MM.1S (cell line): ENCODE measurements at regions not wholly inside any gene's neighbourhood (a gene's known extent, or its start where the extent isn't known, plus 50 kb on each side); places are given as distances from the start of the nearest gene placed in this dataset.

Experiments
- DNase-seq: peaks from one replicate; pipeline ENCODE4 v3.0.0-alpha.2; 2015
- H2AFZ ChIP-seq: fragments of 300-600 bp; sonication (generic); 2 replicates; pipeline ENCODE4 v1.6.0; 2016; ENCODE audit warnings: antibody characterized with exemption, low read length
- H3F3A ChIP-seq: fragments of 300-600 bp; sonication (generic); 2 replicates; pipeline ENCODE4 v1.6.1; 2016; ENCODE audit warnings: mild to moderate bottlenecking, antibody characterized with exemption, low read length, moderate library complexity, mixed read lengths; ENCODE audit not compliant: insufficient read depth
- H3K27ac ChIP-seq: fragments of 300-600 bp; sonication (generic); 2 replicates; pipeline ENCODE4 v1.5.1; 2016; ENCODE audit warnings: mild to moderate bottlenecking, low read length
- H3K27me3 ChIP-seq: fragments of 300-600 bp; sonication (generic); replicated peaks from 2 replicates; pipeline ENCODE4 v1.6.0; 2016; ENCODE audit warnings: low read length; ENCODE audit not compliant: insufficient read depth
- H3K36me3 ChIP-seq: fragments of 300-600 bp; sonication (generic); replicated peaks from 2 replicates; pipeline ENCODE4 v1.6.1; 2016; ENCODE audit warnings: mild to moderate bottlenecking, low read length, mixed read lengths; ENCODE audit not compliant: insufficient read depth
- H3K4me1 ChIP-seq: fragments of 300-600 bp; sonication (generic); 2 replicates; pipeline ENCODE4 v1.6.1; 2016; ENCODE audit warnings: low read length, mixed read lengths
- H3K4me2 ChIP-seq: fragments of 300-600 bp; sonication (generic); 2 replicates; pipeline ENCODE4 v1.6.0; 2016; ENCODE audit warnings: low read depth, low read length
- H3K4me3 ChIP-seq: fragments of 300-600 bp; sonication (generic); 2 replicates; pipeline ENCODE4 v1.5.1; 2016; ENCODE audit warnings: low read length, mixed read lengths
- H3K79me2 ChIP-seq: fragments of 300-600 bp; sonication (generic); 2 replicates; pipeline ENCODE4 v1.6.1; 2016; ENCODE audit warnings: mixed run types, low read length, mixed read lengths
- H3K9ac ChIP-seq: fragments of 300-600 bp; sonication (generic); 2 replicates; pipeline ENCODE4 v1.6.1; 2016; ENCODE audit warnings: low read length, mixed read lengths
- H3K9me2 ChIP-seq: fragments of 300-600 bp; sonication (generic); replicated peaks from 2 replicates; pipeline ENCODE4 v1.6.1; 2016; ENCODE audit warnings: mild to moderate bottlenecking, low read length, mixed read lengths; ENCODE audit not compliant: insufficient read depth
- H3K9me3 ChIP-seq: fragments of 300-600 bp; sonication (generic); replicated peaks from 2 replicates; pipeline ENCODE4 v1.6.1; 2016; ENCODE audit warnings: mild to moderate bottlenecking, low read length, mixed read lengths; ENCODE audit not compliant: insufficient read depth
- H4K20me1 ChIP-seq: fragments of 300-600 bp; sonication (generic); 2 replicates; pipeline ENCODE4 v1.6.1; 2016; ENCODE audit warnings: mild to moderate bottlenecking, low read length, moderate library complexity, mixed read lengths; ENCODE audit not compliant: insufficient read depth
- EZH2 ChIP-seq: fragments of 300-600 bp; sonication (generic); optimal IDR thresholded peaks from 2 replicates; pipeline ENCODE3; 2017; ENCODE audit warnings: low read depth, mild to moderate bottlenecking, antibody characterized with exemption, low read length, mixed read lengths
- EZH2phosphoT487 ChIP-seq: fragments of 300-600 bp; sonication (generic); IDR thresholded peaks from 2 replicates; pipeline ENCODE4 v1.6.1; 2018; ENCODE audit warnings: antibody characterized with exemption, low read length
- TF ChIP-seq, protein P1 (sequence below): fragments of 300-600 bp; sonication (generic); IDR thresholded peaks from 2 replicates; pipeline ENCODE4 v1.5.1; 2016; ENCODE audit warnings: antibody characterized with exemption, low read length, mixed read lengths

DNA sequence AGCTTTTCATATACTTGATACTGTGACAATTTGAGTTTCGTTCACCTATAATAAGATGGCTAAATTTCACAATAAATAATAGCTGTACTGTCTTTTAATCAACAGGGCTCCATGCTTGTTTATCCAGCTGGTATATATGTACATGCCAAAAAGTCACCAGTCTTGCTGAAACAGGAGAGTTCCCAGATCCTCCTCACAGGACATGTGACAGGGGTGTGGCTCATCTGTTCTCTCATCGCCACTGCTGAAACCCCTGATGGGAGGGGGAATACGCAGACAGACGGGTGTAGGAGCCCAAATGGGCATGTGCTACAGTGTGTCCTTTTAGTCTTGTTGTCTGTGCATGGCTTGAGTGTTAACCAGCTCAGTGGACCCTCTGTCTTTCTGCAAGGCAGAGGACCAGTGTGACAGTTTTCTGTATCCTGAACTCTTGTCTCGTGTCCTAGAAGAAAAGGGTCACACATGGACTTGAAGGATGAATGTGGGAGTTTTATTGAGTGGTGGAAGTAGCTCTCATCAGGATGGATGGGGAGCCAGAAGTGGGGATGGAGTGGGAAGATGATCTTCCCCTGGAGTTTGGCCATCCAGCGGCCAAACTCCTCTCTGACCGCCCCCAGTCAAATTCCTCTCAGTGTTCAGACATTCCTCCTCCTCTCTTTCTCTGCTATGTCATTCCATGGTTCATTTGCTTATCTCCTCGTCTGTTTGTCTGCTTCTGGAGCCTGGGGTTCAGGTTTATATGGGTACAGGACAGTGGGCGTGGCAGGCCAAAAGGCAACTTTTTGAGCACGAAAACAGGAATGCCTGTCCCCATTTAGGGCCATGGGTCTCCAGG, 113.1 kb upstream of the NECTIN3 start:
- Histone ChIP-seq H3K9me2 (no peaks in the 10 kb centered on the region), H3K9me3 (no peaks in the 10 kb centered on the region), H4K20me1 (no peaks in the 10 kb centered on the region), H3K79me2 (no peaks in the 10 kb centered on the region), H3K9ac (no peak overlapping the region), H3F3A (no peaks in the 10 kb centered on the region), H3K4me1 (peaks cover 4% of the 10 kb centered on the region; the same call in 1 of the 2 replicates), H3K4me3 (no peak overlapping the region), H2AFZ (no peak overlapping the region), H3K36me3 (no peaks in the 10 kb centered on the region), H3K27me3 (no peaks in the 10 kb centered on the region), H3K27ac (no peak overlapping the region), H3K4me2 (no peak overlapping the region)
- no peak for DNase-seq
- no peak for TF ChIP-seq EZH2phosphoT487
- TF ChIP-seq, protein P1, sequence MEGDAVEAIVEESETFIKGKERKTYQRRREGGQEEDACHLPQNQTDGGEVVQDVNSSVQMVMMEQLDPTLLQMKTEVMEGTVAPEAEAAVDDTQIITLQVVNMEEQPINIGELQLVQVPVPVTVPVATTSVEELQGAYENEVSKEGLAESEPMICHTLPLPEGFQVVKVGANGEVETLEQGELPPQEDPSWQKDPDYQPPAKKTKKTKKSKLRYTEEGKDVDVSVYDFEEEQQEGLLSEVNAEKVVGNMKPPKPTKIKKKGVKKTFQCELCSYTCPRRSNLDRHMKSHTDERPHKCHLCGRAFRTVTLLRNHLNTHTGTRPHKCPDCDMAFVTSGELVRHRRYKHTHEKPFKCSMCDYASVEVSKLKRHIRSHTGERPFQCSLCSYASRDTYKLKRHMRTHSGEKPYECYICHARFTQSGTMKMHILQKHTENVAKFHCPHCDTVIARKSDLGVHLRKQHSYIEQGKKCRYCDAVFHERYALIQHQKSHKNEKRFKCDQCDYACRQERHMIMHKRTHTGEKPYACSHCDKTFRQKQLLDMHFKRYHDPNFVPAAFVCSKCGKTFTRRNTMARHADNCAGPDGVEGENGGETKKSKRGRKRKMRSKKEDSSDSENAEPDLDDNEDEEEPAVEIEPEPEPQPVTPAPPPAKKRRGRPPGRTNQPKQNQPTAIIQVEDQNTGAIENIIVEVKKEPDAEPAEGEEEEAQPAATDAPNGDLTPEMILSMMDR, result no peak

DNA sequence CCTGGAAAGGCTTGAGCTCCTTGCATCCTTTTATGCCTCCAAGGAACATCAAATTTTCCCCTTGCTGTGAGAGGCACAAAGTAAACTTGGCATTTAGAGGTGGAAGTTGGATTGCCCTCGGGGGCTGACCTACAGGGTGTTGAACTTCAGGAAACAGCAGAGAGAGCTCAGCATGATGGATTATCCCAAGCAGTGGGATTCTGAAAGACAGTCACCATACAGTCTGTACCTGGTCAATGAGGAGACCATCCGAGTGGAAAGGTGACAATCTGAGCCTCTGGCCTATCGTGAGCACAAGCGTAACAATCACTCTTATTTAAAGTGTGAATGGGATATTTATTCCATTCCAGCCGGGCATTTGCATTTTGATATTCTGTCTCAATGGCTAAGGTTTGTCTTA, 105.6 kb upstream of the NECTIN3 start:
- Histone ChIP-seq H3K36me3 (no peaks in the 10 kb centered on the region), H3K4me2 (no peak overlapping the region), H3K9me3 (no peaks in the 10 kb centered on the region), H3K79me2 (no peaks in the 10 kb centered on the region), H4K20me1 (no peaks in the 10 kb centered on the region), H3K4me3 (no peak overlapping the region), H3K9ac (no peak overlapping the region), H2AFZ (no peak overlapping the region), H3K9me2 (no peaks in the 10 kb centered on the region), H3K27me3 (no peaks in the 10 kb centered on the region), H3F3A (no peaks in the 10 kb centered on the region), H3K27ac (no peak overlapping the region), H3K4me1 (0 out of 2 replicates have a peak, but pooled peaks cover under 1% of the 10 kb centered on the region)
- DNase-seq, result no peak
- TF ChIP-seq EZH2phosphoT487 (no peak), EZH2 (no peak)
- TF ChIP-seq, protein P1, result no peak

DNA sequence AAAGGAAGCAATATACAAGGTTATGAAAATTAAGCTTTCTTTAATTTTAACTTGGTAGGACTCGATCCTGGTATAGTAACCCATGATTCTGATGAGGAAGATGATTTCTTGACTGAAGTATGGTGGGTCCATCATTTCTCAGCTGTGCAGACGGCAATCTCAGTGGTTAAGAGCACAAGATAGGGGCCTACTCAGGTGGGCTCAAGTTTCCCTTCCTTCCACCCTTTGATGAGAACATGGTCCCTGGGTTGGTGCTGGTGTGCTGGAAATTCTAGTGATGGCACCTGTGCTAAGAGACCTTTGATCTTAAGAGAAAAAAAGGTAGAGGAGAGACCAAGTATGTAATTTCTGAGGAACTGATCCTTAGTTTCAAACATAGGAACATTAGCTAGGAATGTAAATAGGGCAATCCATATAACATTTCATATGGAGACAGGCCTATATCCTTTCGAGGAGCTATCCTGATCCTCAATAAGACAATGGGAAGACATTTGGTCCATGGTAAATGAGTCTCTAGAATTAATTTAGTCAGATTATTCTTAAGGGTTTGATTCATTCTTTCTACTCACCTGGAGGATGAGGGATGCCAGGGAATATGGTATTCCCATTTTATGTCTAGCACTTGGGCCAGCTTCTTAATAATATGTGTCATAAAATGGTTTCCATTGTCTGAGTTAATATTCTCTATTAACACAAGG, 104.5 kb upstream of the NECTIN3 start:
- Histone ChIP-seq H3K9ac (no peak overlapping the region), H3K4me1 (no peaks in the 10 kb centered on the region)

More for the DNA sequence above, 104.5 kb upstream of the NECTIN3 start:
- no peak overlapping the region for H3K4me2 ChIP-seq
- H3K4me3 ChIP-seq, result no peak overlapping the region
- no peak overlapping the region for H3K27ac ChIP-seq
- no peaks in the 10 kb centered on the region for H3K9me2 ChIP-seq
- H3K79me2 ChIP-seq, result no peaks in the 10 kb centered on the region
- no peak overlapping the region for H2AFZ ChIP-seq
- TF ChIP-seq, protein P1, result no peak
- TF ChIP-seq EZH2, result no peak
- no peak for TF ChIP-seq EZH2phosphoT487
- no peak for DNase-seq
- H3K27me3 ChIP-seq, result no peaks in the 10 kb centered on the region
- H3K36me3 ChIP-seq, result no peaks in the 10 kb centered on the region
- no peaks in the 10 kb centered on the region for H4K20me1 ChIP-seq
- no peaks in the 10 kb centered on the region for H3F3A ChIP-seq
- no peaks in the 10 kb centered on the region for H3K9me3 ChIP-seq
